HG03378 (cell line): ENCODE measurements at regions not wholly inside any gene's neighbourhood (a gene's known extent, or its start where the extent isn't known, plus 50 kb on each side); places are given as distances from the start of the nearest gene placed in this dataset.

Source experiments
- ATAC-seq: cut with Tn5 transposase; IDR thresholded peaks from one replicate; pipeline ENCODE4 v1.9.1; 2021; ENCODE audit warnings: mild to moderate bottlenecking, moderate library complexity; ENCODE audit not compliant: unreplicated experiment

DNA sequence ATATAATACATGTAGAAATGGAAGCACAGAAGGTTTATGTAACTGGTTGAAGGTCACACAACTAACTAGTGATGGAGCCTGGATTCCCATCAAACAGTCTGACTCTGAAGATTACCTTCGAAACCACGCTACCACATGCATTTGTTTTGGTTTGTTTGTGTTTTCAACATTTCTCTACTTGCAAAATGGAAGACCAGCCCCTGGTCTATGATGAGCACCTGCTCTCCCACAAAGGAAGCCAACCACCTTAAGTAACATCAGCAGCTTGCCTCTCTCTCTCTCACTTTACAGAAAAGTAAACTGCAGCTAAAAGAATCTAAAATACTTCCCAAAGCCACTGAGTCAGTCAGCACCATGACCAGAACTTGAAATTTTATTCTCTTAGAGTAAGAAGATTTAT, 186.9 kb upstream of the TMPO start:
- ATAC-seq = no peak

DNA sequence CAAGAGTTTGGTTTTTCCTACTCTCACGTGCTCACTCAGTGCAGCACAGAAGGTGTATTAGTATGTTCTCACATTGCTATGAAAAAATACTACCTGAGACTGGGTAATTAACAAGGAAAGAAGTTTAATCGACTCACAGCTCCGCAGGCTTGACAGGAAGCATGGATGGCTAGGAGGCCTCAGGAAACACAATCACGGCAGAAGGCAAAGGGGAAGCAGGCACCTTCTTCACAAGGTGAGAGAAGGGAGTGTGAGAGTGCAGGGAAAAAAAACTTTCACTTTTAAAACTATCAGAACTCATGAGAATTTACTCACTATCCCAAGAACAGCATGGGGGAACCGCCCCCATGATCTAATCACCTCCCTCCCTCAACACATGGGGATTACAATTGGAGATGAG, 185.8 kb upstream of the TMPO start:
- ATAC-seq = no peak

DNA sequence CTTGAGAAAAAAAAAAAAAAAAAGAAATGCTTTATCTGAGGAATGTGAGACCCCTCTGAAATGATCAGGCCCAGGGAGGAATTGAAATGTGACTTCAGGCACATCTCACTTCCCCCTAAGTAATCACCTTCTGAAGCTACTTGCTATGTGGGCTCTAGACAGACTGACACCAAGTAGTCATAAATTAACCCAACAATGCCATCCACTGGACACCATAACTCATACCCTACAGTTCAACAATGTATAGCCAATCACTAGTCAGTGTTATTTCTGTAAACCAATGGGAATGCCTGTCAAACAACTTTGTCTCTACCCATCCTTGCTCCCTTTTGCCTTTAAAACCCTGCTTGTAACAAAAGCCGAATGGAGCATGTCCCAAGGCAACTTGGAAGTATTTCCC, 182.7 kb upstream of the TMPO start:
- ATAC-seq = peak; percentile 88

DNA sequence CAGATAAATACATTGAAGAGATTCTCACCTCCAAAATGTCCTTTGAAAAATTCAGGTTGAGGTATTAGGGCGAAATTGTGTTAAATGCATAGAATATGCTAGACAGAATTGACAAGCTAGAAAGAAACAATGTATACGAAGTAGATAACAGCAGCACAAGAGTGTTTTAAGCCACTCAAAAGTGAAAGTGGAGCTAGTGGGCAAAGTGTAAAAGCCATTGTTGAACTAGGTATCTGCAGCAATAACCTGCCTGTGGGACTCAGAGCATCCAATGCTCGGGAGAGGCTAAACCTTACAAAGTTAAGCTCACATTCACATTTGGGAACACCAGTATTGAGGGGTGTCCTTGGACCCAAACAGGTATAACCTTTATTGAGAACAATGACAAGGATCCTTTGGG, 180.6 kb upstream of the TMPO start:
- no peak for ATAC-seq

DNA sequence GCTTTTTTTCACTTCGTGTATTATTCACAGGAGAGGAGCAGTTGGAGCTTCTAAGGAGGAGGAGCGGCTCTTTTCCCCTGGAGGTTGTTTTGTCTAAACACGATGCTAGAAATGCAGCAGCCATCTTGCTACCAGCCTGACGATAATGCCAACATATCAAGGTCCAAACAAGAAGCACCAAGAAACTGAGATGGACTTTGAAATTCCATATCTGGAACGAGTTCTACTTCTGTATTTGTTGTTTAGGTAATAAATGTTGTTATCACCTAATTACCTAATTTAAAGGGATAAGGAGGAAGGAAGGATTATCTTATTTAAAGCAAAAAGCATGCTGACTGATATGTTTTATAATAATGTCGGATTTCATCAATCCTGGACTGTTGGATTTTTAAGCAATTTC, 174.4 kb upstream of the TMPO start:
- ATAC-seq = no peak

DNA sequence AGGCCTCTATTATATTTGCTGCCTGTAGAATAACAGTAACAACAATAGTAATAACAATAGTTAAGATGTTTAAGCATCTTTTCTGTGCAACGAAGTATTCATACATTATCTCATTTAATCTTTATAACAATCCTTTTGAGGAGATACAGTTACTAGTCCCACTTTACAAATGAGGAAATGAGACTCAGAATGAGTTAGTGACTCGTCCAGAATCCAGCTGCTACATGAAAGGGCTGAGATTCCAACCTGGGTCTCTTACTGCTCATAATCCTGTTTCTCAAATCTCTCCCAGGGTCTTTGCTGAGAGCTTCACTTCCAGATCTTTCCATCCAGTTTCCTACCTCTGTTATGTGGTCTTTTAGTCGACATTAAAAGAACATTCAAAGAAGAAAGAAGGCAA, 173.7 kb upstream of the TMPO start:
- ATAC-seq = no peak

DNA sequence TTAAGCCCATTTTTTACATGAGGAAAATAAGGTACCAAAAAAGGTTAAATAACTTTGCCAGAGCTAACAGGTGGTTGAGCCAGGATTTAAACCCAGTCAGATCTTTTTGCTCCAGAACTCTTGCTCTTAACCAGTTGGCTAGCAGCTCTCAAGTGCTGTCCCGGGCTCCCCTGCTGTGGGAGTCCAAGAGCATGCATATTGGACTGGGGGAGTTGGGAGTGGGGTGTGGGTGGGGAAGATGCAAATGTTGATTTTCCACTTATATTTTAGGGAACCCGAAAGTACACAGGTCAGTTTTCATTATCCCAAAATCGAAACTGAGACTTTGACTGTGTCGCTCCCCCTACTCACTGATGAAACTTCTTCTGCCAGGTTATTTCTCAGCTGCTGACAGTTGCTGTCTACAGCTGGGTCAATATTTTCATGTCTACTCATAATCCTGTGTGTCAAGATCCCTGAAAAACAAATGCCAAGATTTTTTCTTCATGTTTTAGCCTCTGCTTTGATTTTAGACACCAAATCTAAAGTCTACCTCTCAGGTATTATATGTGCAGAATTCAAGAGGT, 172.3 kb upstream of the TMPO start:
- ATAC-seq = no peak

DNA sequence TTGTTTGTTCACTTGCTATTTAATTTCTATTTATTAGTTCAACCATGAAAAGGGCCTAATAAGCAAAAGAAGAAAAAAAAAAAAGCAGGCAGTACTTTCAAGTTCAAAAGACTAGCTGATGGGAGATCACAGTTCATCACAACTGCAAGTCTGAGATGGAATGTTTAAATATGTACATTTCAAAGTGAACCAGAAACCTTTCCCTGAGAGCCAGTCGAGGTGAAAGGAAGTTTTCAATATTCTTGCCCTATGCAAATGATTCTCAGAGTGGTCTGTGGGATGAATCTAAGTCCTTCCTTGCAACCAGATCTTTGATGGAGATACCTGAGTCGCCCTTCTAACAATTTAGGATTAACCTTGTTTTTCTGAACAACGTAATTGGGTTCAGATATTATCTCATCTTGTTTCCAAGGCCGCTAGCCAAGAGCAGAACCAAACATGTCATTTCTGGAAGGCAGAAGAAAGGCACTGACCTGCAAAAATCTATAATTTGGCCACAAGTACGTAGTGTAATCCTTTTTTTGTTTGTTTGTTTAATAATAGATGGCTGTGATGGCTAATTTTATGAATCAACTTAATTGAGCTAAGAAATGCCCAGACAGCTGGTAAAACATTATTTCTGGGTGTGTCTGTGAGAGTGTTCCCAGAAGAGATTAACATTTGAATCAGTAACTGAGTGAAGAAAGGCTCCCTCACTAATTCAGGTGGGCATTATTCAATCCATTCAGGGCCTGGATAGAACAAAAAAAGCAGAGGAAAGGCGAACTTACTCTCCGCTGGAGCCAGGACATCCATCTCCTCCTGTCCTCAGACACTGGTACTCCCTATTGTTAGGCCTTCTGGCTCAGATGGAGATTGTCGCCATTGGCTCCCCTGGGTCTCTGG, 171.1 kb upstream of the TMPO start:
- ATAC-seq = no peak

DNA sequence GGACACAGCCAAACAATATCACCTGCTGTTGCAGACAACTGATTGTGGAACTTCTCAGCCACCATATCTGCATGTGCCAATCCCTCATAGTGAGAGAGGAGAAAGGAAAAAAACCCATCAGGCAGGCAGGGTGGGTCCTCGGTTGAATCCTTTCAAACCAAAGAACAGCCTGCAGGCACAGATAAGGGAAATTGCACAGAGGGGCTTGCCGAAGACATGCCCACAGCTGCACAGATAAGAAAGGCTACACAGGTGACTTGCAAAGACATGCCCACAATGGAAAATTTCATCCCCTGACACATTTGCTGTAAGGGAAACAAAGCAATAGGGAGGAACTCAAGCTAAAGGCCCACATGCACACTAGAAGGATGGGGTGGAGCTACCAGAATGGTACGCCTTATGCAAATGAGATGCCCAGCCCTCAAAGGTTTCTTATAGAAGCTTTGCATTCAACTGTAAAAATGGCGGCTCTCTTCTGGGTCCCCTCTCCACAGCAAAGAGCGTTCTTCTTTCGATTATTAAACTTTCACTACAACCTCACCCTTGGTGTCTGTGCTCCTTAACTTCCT, 170.0 kb upstream of the TMPO start:
- no peak for ATAC-seq

DNA sequence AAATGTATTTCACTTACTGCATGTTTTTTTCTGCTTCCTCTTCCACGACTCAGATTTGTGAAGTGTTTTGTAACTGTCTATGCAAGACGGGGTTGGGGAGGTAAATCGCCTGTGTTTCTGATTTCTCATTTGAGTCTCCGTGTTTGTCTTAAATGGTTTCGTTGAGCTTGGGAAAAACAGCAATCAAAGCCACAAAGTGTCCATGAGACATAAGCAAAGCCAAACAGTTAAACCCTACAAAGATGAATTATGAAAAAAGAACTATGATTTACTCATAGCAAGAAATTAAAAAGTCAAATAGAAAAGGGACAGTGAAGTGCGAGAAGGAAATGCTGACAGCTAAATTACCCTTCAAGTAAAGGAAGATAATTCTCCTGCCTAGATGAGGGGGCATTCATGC, 164.3 kb upstream of the TMPO start:
- no peak for ATAC-seq

DNA sequence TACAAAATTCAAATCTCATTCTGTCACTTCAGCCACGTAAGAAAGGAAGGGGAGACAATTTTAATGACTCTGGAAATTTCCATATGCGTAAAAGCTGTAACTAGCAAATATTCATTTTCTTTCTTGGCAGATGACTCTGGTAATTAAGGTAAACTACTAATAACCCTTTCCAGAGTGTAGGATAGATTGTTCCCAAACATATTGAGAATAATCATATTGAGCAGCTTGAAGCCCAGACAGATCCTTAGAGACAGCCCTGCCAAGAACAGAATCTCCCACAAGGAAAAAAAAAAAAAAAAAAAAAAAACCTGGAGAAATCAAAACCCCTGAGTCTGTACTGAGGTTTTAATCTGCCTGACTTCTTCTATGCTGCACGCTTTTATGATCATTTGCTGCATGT, 163.6 kb upstream of the TMPO start:
- no peak for ATAC-seq

DNA sequence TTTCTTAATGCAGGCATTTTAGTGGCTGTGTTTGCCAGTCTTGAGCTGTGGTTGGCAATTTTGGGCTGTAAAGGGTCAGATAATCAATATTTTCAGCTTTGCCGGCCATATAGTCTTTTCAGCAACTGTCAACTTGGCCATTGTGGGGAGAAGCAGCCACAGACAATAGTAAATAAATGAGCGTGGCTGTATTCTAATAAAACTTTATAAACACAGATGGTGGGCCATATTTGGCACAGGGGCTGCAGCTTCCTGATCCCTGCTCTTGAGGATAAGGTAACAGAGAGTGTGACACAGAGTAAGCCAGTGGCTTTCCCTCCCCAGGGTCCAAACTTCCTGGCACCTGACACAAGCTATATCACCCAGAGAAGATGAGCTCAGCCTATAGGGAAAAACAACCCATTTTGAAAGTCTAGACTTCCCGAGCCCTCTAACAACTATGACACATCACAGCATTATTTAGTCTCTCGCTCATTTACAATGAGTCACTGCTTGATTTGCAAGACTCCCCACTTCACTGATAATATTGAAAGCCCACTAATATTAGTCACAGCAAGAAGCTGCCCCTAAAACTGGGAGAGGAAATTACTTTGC, 163.1 kb upstream of the TMPO start:
- ATAC-seq = peak; percentile 72

DNA sequence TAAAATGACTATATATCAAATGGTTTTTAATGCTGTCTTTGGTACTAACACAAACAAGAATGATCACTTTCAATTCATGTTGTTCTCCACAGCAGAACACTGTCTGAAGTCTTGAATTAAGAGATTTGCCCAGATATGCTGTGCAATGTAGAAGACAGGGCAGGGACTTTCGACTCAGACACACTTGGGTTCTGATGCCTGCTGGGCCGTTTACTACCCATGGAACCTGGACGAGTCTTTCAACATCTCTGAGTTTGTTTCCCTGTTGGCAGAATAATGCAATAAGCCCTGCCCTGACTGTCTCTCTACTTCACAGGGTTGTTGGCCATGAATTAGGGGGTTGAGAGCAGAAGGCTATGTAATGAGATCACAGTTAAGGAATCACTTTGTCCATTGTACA, 162.6 kb upstream of the TMPO start:
- peak; percentile 28 for ATAC-seq

DNA sequence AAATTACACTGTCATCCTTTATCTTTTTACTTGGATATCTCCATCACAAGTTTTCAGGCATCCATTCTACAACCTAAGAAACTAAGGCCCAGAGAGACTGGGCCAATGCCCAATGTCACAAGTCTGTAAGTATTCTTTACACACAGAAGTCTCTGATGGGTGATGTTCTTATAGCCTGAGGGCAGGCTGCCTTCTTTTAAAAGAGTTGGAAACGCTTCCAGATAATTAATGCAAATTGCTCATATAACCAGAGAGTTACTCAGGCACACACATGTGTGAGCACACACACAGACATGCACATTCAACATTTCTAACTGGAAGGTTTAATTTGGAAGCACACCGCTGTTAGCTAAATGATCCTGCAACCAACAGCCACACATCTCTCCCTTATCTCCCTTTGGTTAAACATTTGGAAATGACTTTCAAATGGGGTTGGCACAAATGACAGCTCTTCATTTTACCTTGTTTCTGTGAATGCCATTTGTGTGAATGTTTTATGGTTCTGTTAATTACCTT, 160.8 kb upstream of the TMPO start:
- no peak for ATAC-seq

DNA sequence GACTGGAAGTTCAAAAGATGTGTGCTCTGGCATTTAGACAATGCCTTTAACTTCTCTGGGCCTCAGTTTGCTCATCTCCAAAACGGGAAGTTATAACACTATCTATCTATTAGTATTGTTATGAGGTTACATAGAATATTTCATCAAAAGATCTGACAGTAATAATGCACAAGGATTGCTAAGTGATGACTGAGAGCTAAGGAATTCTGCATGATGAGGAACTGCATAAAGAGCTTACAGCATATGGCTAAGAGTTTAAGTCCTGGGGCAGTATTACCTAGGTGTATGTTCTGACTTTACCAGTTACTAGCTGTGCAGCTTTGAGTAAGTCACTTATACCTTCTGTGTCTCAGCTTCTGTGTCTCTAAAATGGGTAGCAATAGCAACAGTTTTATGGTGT, 160.1 kb upstream of the TMPO start:
- no peak for ATAC-seq

DNA sequence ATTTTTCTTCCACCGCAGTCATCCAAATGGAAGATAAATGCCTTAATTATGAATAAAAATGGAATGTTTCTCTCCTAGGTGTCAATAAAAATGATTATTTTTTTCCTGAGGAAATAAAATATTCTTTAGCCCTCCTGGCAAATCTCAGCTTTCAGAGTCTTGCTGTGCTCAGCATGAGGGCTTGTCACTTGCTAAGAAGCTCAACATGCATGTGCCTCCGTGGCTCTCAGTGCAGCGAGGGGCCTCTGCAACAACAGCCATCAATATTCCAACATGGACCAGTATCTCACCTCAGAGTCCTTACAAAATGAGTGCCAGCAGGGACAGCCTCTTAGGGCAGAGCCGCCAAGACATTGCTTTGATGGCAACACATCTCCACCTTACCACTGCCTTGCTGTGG, 159.5 kb upstream of the TMPO start:
- no peak for ATAC-seq

DNA sequence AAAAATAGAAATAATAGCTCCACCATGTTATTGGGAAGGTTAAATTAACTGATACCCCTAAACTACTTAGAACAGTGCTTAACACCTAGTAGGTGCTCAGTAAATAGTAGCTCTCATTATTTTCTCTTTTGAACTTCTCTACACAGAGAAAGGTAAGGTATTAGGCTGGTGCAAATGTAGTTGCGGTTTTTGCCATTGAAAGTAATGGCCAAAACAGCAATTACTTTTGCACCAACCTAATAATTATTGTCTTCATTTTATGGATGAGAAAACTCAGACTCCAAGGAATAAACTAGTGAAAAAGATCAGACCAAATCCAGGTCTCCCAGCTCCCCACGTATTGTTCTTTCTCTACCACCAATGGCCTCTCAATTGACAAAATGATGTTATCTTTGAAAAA, 157.2 kb upstream of the TMPO start:
- ATAC-seq = no peak

DNA sequence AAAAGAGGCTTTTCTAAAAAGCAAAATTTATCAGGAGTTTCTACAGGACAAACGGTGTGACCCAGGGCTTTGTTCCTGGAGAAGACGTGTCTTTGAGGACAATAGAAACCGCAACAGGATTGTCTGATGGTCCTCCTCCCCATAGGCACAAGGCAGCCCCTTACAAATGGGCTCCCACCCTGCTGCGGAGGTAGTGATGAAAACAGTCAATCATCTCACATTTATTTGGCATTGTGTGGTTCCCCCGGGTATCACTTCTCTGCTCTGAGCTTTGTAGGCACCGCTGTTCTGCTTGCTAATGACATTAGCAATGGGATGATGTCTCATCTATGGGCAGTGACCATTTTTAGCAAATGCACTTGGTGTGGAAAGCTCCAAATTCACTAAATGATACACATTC, 155.5 kb upstream of the TMPO start:
- ATAC-seq = no peak

DNA sequence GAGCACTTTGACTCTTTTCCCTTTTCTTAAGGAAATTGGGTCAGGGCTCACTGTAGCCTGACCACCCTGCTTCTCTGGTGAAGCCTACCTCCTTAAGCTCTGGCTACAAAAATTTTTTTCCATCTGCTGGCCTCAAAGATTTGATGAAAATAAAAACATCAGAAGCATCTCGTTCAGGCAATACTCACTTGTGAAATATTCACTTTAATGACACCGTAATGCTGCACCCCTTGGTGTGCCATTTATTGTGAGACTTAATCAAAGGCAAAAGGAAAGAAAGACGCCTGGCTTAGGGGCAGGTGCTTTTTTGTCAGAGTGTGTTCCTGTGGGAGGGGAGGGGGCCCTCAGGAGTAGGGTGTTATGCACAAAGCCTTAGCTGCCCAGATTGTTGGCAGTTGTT, 155.0 kb upstream of the TMPO start:
- ATAC-seq = no peak

DNA sequence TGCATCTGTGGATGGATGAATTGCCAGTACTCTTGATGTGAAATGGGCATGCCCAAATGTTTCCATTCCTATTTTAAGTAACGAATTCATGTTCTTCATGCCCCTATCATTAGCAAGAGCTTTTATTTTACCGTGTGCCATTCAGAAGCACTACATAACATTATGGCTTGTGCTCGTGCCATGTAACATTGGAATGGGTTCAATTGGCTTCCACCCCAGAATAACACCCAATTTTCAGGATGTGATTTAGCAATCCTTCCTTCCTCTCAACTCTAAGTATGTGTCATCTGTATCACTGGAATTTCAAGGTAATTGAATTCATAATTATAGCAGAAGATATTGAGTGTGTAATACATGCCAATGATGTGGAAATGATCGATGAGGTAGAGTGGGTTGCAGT, 145.8 kb upstream of the TMPO start:
- ATAC-seq = no peak

DNA sequence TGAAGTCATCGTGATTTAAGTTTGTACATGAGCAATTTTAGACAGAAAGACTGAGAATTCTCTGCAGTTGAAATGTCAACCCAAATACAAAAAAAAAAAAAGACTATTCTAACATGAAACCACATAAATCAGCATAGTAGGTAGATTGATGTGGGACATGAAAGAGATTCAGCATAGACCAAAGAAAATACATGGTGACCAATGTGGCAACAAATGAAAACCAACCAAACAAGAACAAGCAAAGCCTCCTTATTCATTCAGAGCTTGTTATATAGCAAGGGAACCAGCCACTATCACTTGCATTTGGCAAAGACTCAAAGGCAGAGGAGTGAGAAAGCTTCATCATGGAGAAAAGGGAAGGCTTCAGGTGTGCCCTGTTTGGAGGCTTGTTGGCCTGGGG, 144.4 kb upstream of the TMPO start:
- ATAC-seq = no peak

DNA sequence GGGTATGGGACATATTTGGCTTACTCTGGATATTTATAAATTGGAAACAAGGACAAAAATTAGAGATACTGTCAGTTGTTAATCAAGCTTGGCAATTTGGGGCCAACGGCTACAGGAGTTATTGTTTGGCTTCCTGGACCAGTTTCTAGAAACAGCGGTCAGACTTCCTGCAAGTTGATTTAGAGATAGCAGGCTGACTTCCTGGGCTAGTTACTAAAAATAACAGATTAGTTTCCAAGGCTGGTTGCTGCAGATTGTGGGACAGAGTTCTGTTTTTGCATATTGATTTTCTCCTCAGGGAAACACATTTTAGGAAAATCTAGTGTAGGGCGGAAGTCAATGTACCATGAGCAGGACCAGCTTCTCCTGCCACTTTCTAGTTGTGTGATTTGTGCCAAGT, 144.0 kb upstream of the TMPO start:
- no peak for ATAC-seq
